ENCODE measurements at regions not wholly inside any gene's neighbourhood (a gene's known extent, or its start where the extent isn't known, plus 50 kb on each side); places are given as distances from the start of the nearest gene placed in this dataset.

- TF ChIP-seq POLR2A (IDR thresholded peaks at IDR 0.05; ENCODE audit: low read length), result no peak
- no peak for TF ChIP-seq GATA1 (IDR thresholded peaks at IDR 0.05; ENCODE audit: low read depth, low read length)
Measured at GRCh38 chr1:71276466-71276865, 195.6 kb upstream of the ZRANB2 start.
